Fibroblast of mammary gland (primary cell): ENCODE measurements at regions not wholly inside any gene's neighbourhood (a gene's known extent, or its start where the extent isn't known, plus 50 kb on each side); places are given as distances from the start of the nearest gene placed in this dataset.

Experiments
- DNase-seq: peaks from one replicate; pipeline ENCODE4 v3.0.0-alpha.2; 2010; ENCODE audit warnings: low read depth
- H3K4me3 ChIP-seq: 2 replicates; pipeline ENCODE4 v1.5.1; 2011; ENCODE audit warnings: low read depth, mild to moderate bottlenecking, low read length, moderate library complexity; ENCODE audit not compliant: control insufficient read depth
- CTCF ChIP-seq: conservative IDR thresholded peaks from 2 replicates; pipeline ENCODE4 v1.5.1; 2011; ENCODE audit warnings: low read depth, low read length, inconsistent platforms; ENCODE audit not compliant: control insufficient read depth, insufficient read depth

- TF ChIP-seq CTCF: no peak
- no peak for DNase-seq
- no peak overlapping the region for H3K4me3 ChIP-seq
Observed at GRCh38 chr22:47631571-47632102, 869.2 kb downstream of the TBC1D22A start.

GRCh38 chr22:47630741-47631534, 868.5 kb downstream of the TBC1D22A start:
- no peak for DNase-seq
- H3K4me3 ChIP-seq: no peak overlapping the region
- TF ChIP-seq CTCF: no peak

GRCh38 chr22:47629791-47630655, 867.6 kb downstream of the TBC1D22A start:
- no peak for DNase-seq
- H3K4me3 ChIP-seq: no peak overlapping the region
- TF ChIP-seq CTCF: no peak

GRCh38 chr22:47629273-47629711, 866.8 kb downstream of the TBC1D22A start:
- no peak for DNase-seq
- no peak for TF ChIP-seq CTCF
- no peak overlapping the region for H3K4me3 ChIP-seq

- DNase-seq: no peak
- no peak for TF ChIP-seq CTCF
- H3K4me3 ChIP-seq: no peak overlapping the region
Observed at GRCh38 chr22:47628477-47629272, 866.2 kb downstream of the TBC1D22A start.
